H9 (cell line): ENCODE measurements at regions not wholly inside any gene's neighbourhood (a gene's known extent, or its start where the extent isn't known, plus 50 kb on each side); places are given as distances from the start of the nearest gene placed in this dataset.

ENCODE experiments used
- DNase-seq: peaks from one replicate; pipeline ENCODE4 v3.0.0-alpha.2; 2017
- H2AFZ ChIP-seq: one replicate; pipeline ENCODE4 v1.6.1; 2013; ENCODE audit warnings: mild to moderate bottlenecking, low read length, control low read depth, moderate library complexity
- H2AK5ac ChIP-seq: 2 replicates; pipeline ENCODE4 v1.6.1; 2013; ENCODE audit warnings: low read length, control low read depth, mixed read lengths; ENCODE audit not compliant: insufficient read length
- H2BK120ac ChIP-seq: one replicate; pipeline ENCODE4 v1.6.1; 2013; ENCODE audit warnings: low read depth, mild to moderate bottlenecking, low read length, control low read depth, inconsistent platforms; ENCODE audit not compliant: poor library complexity, severe bottlenecking
- H2BK12ac ChIP-seq: 2 replicates; pipeline ENCODE4 v1.6.1; 2013; ENCODE audit warnings: low read length, control low read depth, mixed read lengths, low read depth; ENCODE audit not compliant: insufficient read length
- H2BK15ac ChIP-seq: 2 replicates; pipeline ENCODE4 v1.6.1; 2013; ENCODE audit warnings: low read depth, low read length, control low read depth
- H2BK20ac ChIP-seq: one replicate; pipeline ENCODE4 v1.6.1; 2013; ENCODE audit warnings: low read depth, mild to moderate bottlenecking, low read length, control low read depth, inconsistent platforms; ENCODE audit not compliant: poor library complexity, severe bottlenecking
- H2BK5ac ChIP-seq: 2 replicates; pipeline ENCODE4 v1.6.1; 2013; ENCODE audit warnings: low read length, control low read depth, mixed read lengths; ENCODE audit not compliant: insufficient read length
- H3K14ac ChIP-seq: 2 replicates; pipeline ENCODE4 v1.6.1; 2013; ENCODE audit warnings: low read length, control low read depth; ENCODE audit not compliant: insufficient read depth
- H3K18ac ChIP-seq: 2 replicates; pipeline ENCODE4 v1.6.1; 2013; ENCODE audit warnings: low read depth, mild to moderate bottlenecking, mixed read lengths, low read length, control low read depth; ENCODE audit not compliant: insufficient read length
- H3K23ac ChIP-seq: 2 replicates; pipeline ENCODE4 v1.6.1; 2013; ENCODE audit warnings: low read length, control low read depth, mixed read lengths, low read depth; ENCODE audit not compliant: insufficient read length
- H3K23me2 ChIP-seq: 2 replicates; pipeline ENCODE4 v1.6.1; 2013; ENCODE audit warnings: low read depth, mild to moderate bottlenecking, mixed read lengths, low read length, control low read depth; ENCODE audit not compliant: insufficient read length, poor library complexity, severe bottlenecking
- H3K27ac ChIP-seq: 2 replicates; pipeline ENCODE4 v1.5.1; 2013; ENCODE audit warnings: low read length, control low read depth, mixed read lengths, low read depth; ENCODE audit not compliant: insufficient read length
- H3K27me3 ChIP-seq: 2 replicates; pipeline ENCODE4 v1.6.1; 2013; ENCODE audit warnings: low read length, control low read depth, inconsistent platforms; ENCODE audit not compliant: insufficient read depth
- H3K4ac ChIP-seq: 2 replicates; pipeline ENCODE4 v1.6.1; 2013; ENCODE audit warnings: low read depth, mild to moderate bottlenecking, control low read depth, inconsistent platforms, low read length, moderate library complexity
- H3K4me1 ChIP-seq: 2 replicates; pipeline ENCODE4 v1.6.1; 2013; ENCODE audit warnings: low read length, control low read depth, inconsistent platforms; ENCODE audit not compliant: insufficient read depth
- H3K4me2 ChIP-seq: 2 replicates; pipeline ENCODE4 v1.6.1; 2013; ENCODE audit warnings: low read length, control low read depth, mixed read lengths; ENCODE audit not compliant: insufficient read length, insufficient read depth
- H3K56ac ChIP-seq: 2 replicates; pipeline ENCODE4 v1.6.1; 2013; ENCODE audit warnings: low read depth, mild to moderate bottlenecking, mixed read lengths, low read length, control low read depth; ENCODE audit not compliant: insufficient read length
- H3K79me1 ChIP-seq: 2 replicates; pipeline ENCODE4 v1.6.1; 2013; ENCODE audit warnings: low read depth, mild to moderate bottlenecking, moderate library complexity, low read length, control low read depth, inconsistent platforms; ENCODE audit not compliant: insufficient read depth, poor library complexity, severe bottlenecking
- H3K79me2 ChIP-seq: 2 replicates; pipeline ENCODE4 v1.6.1; 2013; ENCODE audit warnings: low read length, control low read depth, inconsistent platforms; ENCODE audit not compliant: insufficient read depth
- H3K9ac ChIP-seq: 2 replicates; pipeline ENCODE4 v1.6.1; 2013; ENCODE audit warnings: low read length, control low read depth, mixed read lengths; ENCODE audit not compliant: insufficient read length; ENCODE audit errors: extremely low read depth
- H3K9me3 ChIP-seq: one replicate; pipeline ENCODE4 v1.6.1; 2013; ENCODE audit warnings: low read depth, low read length, inconsistent platforms; ENCODE audit not compliant: control insufficient read depth
- H3T11ph ChIP-seq: one replicate; pipeline ENCODE4 v1.6.1; 2013; ENCODE audit warnings: mild to moderate bottlenecking, low read length, control low read depth, inconsistent platforms
- H4K20me1 ChIP-seq: one replicate; pipeline ENCODE4 v1.6.1; 2013; ENCODE audit not compliant: control insufficient read depth, insufficient read length, insufficient read depth
- H4K5ac ChIP-seq: 2 replicates; pipeline ENCODE4 v1.6.1; 2013; ENCODE audit warnings: low read depth, mild to moderate bottlenecking, mixed read lengths, low read length, control low read depth; ENCODE audit not compliant: insufficient read length
- H4K8ac ChIP-seq: replicated peaks from 2 replicates; pipeline ENCODE4 v1.6.1; 2013; ENCODE audit warnings: low read length, control low read depth, mixed read lengths, low read depth; ENCODE audit not compliant: insufficient read length
- H4K91ac ChIP-seq: 2 replicates; pipeline ENCODE4 v1.6.1; 2013; ENCODE audit warnings: low read depth, mild to moderate bottlenecking, moderate library complexity, mixed read lengths, low read length, control low read depth; ENCODE audit not compliant: insufficient read length
- H3K27ac Mint-ChIP-seq, 3 experiments: 2 replicates in 2 of 3; 3 replicates in 1 of 3; pipeline ENCODE4 v1.8.0; 2020 to 2021; ENCODE audit warnings: mixed read lengths in 3 of 3, mild to moderate bottlenecking in 1 of 3, moderate library complexity in 1 of 3
- H3K27me3 Mint-ChIP-seq: 2 replicates; pipeline ENCODE4 v1.8.0; 2021; ENCODE audit warnings: low read depth, mild to moderate bottlenecking, moderate library complexity, mixed read lengths
- H3K36me3 Mint-ChIP-seq, 3 experiments: 2 replicates in 2 of 3; 3 replicates in 1 of 3; pipeline ENCODE4 v1.8.0; 2020 to 2021; ENCODE audit warnings: low read depth in 3 of 3, mixed read lengths in 3 of 3; ENCODE audit not compliant: insufficient read depth in 1 of 3
- H3K4me1 Mint-ChIP-seq, 2 experiments: 2 replicates each; pipeline ENCODE4 v1.8.0; 2020; ENCODE audit warnings: mixed read lengths in 2 of 2
- H3K4me3 Mint-ChIP-seq, 2 experiments: 2 replicates in 1 of 2; 3 replicates in 1 of 2; pipeline ENCODE4 v1.8.0; 2020 to 2021; ENCODE audit warnings: mild to moderate bottlenecking in 2 of 2, mixed read lengths in 2 of 2, moderate library complexity in 1 of 2
- H3K9me3 Mint-ChIP-seq, 2 experiments: 2 replicates in 1 of 2; 3 replicates in 1 of 2; pipeline ENCODE4 v1.8.0; 2020; ENCODE audit warnings: mild to moderate bottlenecking in 2 of 2, mixed read lengths in 2 of 2, moderate library complexity in 1 of 2
- CTCF ChIP-seq: fragments of 200-600 bp; sonication (generic); conservative IDR thresholded peaks from 3 replicates; pipeline ENCODE4 v1.8.0; 2021; ENCODE audit warnings: antibody characterized with exemption, mild to moderate bottlenecking
- WGBS: extraction: QIAGEN DNeasy Blood & Tissue Kit; methylation state at CpG from one replicate; pipeline ENCODE4 v1.1.7; 2013; ENCODE audit warnings: missing lambda C conversion rate, low lambda C conversion rate, mixed read lengths; ENCODE audit not compliant: insufficient read length; ENCODE audit errors: extremely low coverage; 5-methylcytosine and 5-hydroxymethylcytosine counted together

- Histone ChIP-seq H2AFZ (no peak overlapping the region), H4K5ac (no peak overlapping the region), H3K4me2 (no peak overlapping the region), H3K14ac (no peak overlapping the region), H2BK120ac (no peak overlapping the region), H4K8ac (no peak overlapping the region), H3K9me3 (no peaks in the 10 kb centered on the region), H3K9ac (no peak overlapping the region), H2BK12ac (no peak overlapping the region), H4K91ac (no peak overlapping the region), H3K27me3 (no peaks in the 10 kb centered on the region), H3K4me1 (no peaks in the 10 kb centered on the region), H3K56ac (no peak overlapping the region), H2BK5ac (no peak overlapping the region), H3K4ac (no peak overlapping the region), H2BK15ac (no peak overlapping the region), H3K79me2 (no peaks in the 10 kb centered on the region), H3K23ac (no peak overlapping the region), H3K27ac (no peak overlapping the region), H4K20me1 (no peaks in the 10 kb centered on the region), H3K79me1 (no peaks in the 10 kb centered on the region), H3K23me2 (no peaks in the 10 kb centered on the region), H3T11ph (no peak overlapping the region), H3K18ac (no peak overlapping the region), H2BK20ac (no peak overlapping the region), H2AK5ac (no peak overlapping the region)
- no peak overlapping the region for H3K27ac Mint-ChIP-seq
- H3K9me3 Mint-ChIP-seq, result peaks cover 0 to 9% of the 10 kb centered on the region in 2 experiments; a peak in 1 of 5 replicates
- H3K4me3 Mint-ChIP-seq, result no peak overlapping the region
- H3K36me3 Mint-ChIP-seq, result peaks cover 0 to 13% (median 0%) of the 10 kb centered on the region in 3 experiments; a peak in 3 of 7 replicates
- no peaks in the 10 kb centered on the region for H3K27me3 Mint-ChIP-seq
- no peak for DNase-seq
- no peak for TF ChIP-seq CTCF
- H3K4me1 Mint-ChIP-seq, result peaks cover 0 to 3% of the 10 kb centered on the region in 2 experiments; a peak in 2 of 4 replicates
- no CpG with 5 or more reads among the region's 1 CpG for WGBS
Measured at GRCh38 chr3:182041668-182042291, 330.1 kb downstream of the SOX2 start.
